Activated CD4-positive, alpha-beta T cell treated with anti-CD3 and anti-CD28 coated beads for 1 hour (primary cell): ENCODE measurements at regions not wholly inside any gene's neighbourhood (a gene's known extent, or its start where the extent isn't known, plus 50 kb on each side); places are given as distances from the start of the nearest gene placed in this dataset.

Source experiments
- DNase-seq: peaks from one replicate; pipeline ENCODE4 v3.0.0-alpha.2; 2020

DNA sequence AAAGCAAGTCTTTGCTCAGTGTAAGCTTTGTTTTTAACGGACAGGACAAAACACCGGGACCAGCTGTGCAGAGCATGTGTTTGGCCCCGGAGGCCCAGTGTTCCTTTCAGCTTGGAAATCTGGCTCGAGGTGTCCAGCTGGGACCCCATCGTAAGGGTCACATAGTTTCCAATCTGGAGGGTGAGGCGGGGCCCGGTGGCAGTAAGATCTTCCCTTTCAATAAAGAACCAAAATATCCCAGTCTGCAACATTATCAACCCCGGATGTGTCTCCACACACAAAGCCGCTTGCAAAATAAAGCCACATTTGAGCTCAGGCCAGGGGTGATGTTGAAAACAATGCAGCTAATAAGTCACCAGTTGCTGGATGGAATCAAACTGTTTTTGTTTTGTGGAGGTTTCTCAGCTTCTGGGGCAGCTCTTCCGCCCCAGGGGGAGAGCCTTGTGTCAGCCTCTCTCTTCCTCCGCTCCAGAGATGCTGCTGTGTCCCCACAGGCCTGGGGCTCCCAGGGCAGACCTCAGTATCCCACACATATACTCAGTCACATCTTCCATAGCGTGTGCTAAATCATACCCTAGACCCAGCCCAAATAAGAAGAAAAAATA, 138.6 kb upstream of the GLI2 start:
- no peak for DNase-seq

DNA sequence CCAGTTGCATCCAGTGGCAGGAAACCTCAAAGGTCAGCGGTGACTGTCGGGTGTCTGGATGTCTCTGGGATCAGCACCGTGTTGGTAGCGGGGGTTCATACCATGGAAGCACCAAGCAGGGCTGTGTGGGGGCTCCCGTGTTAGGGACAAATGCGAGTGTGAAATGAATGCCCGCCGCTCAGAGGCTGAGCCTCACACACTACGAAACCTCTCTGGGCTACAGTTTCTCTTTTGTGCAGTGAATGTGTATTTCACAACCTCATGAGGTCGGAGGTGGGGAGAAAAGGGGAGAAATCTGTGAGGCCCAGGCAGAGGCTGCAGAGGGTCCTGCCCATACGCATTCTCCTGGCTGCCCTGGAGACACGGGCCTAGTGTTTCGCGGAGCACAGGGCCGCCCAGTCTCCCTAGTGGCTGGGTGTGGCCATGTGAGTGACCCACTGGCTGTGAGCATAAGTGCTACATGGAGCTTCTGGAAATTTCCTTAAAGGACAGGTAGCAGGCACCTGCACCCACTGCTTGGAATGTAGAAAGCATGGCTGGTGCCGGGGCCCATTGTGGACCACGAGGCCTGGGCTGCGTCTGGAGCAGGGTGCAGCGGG, 138.0 kb upstream of the GLI2 start:
- no peak for DNase-seq

DNA sequence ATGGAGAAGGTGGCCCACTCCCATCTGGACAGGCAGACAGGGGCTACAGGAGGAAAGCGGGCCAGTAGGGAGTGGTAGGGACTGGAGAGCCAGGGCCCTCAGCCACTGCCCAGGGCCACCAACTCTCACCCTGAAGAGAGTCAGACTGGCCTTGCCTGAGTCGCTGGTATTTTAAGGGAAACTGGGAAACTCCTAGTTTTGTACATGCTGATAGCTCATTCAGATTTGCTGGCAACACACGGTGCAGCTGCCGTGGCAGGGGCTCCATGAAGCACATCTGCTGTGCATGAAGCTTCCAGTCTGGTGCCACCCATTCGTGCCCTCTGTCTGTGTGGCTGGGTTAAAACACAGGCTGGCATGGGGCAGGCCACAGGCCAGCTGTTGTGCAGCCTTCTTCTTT, 137.3 kb upstream of the GLI2 start:
- no peak for DNase-seq

DNA sequence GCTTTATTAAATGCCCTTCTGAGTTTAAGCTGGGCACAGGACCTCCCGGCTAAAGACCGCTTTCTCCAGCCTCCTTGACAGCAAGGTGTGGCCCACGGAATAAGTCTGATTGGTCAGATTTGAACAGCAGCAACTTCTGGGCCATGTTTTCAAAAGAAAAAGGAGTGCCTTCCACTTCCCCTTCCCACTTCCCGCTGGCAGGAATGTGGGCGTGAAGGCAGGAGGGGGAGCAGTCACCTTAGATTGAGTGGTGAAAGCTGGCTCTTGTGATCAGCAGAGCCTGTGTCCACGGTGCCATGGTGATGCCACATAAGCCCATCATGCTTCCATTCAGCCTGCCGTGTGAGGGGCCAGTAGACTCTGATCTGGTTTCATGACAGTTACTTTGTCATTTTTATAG, 136.6 kb upstream of the GLI2 start:
- no peak for DNase-seq

DNA sequence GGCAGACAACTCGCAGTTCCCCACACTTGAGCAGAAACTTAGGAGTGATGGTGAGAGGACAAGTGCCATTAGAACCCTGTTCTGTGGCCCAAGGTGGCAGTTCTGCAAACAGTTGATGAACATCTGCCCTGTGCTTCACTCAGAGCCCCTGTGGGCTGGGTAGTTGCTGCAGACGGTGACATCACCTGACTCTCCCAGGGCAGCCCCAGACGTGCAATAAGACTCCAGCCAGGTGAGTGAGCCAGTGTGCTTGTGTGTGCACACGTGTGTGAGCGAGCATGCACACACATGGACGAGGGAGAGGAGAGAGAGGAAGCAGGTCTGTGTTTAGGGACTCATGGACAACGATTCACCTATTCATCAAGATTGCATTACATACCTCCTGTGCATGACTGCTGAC, 136.0 kb upstream of the GLI2 start:
- no peak for DNase-seq

DNA sequence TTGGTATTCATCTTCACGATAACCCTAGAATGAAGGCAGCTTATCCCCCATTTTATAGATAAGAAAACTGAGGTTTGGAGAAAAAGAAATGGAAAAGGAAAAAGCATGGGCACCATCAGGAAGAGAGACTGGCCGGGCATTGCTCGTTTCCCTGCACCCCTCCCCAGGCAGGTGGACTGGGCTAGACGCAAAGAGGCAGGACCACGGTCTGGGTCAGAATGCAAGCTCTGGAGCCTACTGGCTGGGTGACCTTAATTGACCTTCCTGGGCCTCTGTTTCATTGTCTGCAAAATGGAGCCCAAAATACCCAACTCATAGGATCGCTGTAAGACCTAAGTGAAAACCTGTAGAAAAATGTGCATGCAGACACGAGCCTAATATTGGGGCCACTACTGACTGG, 135.3 kb upstream of the GLI2 start:
- DNase-seq, result no peak

DNA sequence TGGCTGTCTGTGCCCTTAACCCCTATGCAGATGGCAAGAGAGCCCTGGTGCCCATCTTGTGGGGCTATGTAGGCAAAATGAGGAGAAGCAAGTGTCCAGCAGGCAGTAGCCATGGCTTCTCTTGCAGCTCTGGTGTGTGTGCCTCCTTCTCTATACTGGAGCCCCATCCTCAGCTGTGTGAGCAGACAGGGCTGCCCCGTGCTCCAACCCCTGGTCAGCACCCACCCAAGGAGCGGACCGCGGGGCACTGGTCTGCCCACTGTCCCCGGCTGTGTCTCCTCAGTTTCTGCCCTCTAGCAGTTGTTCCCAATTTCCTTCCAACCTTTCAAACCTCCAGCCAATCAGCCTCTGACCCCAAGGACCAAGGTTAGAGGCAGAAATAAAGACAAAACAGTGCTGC, 134.9 kb upstream of the GLI2 start:
- no peak for DNase-seq

DNA sequence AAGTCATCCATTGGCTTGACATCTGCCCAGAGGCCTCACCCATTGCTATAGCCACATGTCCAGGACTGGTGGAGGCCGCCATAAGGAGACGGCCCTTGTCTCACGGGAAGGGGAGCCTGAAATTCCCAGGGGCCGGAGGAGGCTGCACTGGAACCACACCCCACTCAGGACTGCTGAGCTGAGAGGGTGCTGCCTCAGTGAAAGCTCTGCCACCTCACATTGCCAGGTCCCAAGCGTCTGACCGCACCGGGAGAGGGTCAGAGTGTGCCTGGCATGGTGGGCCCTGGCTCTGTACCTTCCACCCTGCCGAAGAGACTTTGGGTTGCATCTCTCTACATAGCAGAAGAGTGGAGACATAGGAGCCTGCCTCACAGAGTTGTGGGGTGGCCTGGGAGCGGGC, 134.1 kb upstream of the GLI2 start:
- DNase-seq, result no peak

DNA sequence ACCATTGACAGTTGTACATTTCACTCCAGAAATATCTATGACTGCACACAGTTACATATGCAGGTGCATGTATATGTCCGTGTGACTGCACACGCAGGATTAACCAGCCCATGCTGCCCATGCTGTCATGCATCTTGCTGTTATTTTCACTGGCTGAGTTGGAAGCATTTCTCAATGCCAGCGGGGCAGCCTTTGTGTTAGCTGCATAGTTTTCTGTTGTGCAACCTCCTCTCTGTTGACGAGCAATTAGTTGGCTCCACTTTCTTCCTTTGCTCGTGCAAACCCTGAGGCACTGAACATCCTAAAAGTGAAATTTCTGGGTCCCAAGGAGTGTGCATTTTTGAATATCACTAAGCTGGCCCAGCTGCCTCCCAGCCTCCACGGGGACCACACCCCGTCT, 133.4 kb upstream of the GLI2 start:
- DNase-seq, result no peak

DNA sequence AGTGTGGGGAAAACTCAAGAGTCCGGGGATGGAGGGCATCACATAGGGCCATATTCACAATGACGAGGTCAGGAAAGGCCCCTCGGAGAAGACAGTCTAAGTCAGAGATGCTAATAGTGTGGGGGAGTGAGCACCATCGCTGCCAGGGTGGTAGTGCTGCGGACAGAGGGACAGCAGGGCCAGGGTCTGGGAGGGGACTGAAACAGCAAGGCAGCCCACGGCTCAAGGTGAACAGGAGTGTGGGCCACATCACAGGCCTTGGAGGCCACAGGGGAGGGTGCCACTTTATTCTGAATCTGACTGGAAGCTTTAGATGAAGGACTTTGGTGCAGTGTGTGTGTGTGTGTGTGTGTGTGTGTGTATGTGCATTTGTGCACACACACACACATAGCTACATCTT, 130.9 kb upstream of the GLI2 start:
- DNase-seq, result no peak

DNA sequence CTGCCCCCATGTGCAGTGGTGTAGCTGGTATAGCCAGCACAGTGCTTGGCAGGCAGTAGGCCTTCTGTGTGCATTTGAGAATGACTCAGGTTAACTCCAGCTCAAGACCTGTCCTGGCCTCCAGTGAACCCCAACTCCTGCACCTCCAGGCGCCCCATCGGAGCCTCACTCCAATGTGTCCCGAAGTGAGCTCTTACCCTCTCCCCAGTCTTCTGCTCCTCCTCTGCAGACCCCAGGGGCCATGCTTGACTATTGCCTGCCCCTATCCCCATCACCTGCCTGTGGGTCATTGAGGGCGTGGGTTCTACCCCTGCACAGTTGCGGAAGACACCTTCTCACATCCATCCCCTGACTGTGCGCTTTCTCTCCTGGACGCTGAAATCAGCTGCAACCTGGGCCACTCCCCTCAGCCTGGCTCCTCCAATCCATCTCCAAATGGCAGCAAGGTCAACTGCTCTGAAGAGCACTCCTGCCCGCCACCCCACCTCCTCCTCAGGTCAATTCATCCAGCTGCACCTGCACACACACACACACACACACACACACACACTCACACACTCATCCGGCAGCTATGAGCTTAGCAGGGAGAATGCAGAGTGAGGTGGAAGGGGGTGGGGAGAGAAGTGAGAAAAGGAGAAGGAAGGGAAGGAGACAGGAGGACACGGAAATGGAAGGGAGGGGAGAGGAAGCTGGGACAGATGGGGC, 130.3 kb upstream of the GLI2 start:
- no peak for DNase-seq

DNA sequence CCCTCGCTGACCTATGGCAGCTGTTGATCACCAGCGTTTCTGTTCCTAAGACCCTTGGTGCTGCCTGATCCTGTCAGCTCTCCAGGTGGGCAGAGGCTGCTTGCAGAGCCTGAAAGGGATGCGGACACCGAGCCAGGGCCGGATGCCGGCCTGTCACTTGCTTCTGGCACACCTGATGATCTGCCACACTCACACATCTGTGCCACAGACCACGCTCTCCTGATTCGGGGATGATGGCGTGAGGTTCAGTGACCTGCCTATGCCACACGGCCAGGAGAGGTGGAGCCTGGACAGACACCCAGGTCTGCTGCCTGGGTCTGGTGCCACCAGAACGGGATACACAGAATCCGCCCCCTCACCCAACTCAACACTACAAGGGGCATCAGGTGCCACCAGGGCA, 129.4 kb upstream of the GLI2 start:
- DNase-seq, result no peak

DNA sequence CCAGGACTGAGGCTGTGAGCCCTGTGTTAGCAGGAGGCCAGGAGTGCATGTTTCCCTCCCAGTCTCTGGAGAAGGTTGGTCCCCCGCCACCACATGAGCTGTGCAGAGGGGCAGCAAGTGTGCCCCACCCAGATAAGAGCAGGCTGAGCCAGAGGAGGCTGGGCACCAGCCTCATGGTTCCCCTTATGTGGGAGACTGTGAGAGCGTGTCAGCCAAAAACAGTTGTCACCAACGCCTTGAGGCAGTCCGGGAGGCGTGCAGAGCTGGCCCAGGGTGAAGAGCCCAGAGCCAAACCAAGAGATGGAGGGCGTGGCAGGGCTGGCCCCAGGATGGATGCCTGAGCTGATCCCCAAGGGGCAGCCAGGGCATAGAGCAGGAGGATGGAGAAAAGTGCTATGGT, 128.7 kb upstream of the GLI2 start:
- no peak for DNase-seq

DNA sequence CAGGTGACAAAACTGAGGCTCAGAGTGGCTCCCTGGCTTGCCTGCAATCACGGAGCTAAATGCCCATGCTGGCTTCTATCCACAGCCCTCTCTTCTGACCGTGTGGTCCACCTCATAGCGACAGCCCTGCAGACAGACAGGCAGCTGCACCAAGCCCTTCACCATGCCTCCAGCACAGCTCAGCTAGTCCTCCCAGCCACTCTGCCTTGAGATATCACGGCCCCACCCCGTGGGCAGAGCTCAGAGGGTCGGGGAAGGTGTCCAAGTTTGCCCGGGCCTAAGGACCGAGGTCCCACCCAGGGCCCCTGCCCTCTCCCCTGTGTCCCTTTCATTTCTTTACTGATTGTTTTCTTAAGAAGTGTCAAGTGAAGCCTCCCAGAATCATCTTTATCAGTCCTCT, 128.2 kb upstream of the GLI2 start:
- no peak for DNase-seq

DNA sequence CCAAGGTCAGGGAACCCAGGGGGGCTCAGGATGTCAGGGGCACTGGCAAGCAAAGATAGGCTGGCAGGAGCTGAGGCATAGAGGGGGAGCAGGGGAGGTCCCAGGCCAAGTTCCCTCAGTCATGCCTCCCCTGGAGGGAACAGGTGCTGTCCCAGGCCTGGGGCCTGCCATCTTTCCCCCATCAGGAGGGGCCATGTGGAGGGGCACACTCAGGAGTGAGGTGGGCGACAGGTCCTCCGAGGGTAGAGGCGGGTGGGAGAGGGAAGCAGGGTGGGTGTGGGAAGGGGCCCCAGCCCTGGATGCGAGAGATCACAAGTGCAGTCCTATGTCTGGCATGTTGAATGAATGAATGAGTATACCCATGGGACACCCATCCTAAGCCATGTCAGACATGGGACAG, 127.7 kb upstream of the GLI2 start:
- DNase-seq, result no peak

DNA sequence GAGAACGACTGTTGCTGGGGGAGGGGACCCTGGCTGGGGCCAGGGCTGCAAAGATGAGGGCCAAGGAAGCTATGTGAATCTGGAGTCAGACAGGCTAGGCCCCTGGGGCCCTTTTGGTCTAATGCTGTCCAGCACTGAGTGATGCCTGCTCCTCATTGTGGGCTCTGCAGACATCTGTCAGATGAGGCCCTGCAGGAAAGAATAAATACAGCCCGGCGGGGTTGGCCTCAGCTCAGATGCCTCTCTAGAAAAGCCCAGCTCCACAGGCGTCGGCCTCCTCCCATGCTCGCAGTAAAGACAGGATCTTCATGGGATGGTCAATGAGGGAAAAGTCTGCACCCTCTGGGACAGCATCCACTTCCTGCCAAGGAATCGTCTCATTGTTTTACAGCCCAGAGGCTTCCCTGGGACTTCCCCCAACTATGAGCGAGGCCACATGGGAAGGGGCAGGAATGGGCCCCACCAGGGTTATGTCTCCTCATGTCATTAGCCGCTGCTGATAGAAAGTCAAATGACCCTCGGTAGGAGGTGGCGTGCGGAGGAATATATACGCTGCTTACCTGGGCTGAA, 125.8 kb upstream of the GLI2 start:
- no peak for DNase-seq

DNA sequence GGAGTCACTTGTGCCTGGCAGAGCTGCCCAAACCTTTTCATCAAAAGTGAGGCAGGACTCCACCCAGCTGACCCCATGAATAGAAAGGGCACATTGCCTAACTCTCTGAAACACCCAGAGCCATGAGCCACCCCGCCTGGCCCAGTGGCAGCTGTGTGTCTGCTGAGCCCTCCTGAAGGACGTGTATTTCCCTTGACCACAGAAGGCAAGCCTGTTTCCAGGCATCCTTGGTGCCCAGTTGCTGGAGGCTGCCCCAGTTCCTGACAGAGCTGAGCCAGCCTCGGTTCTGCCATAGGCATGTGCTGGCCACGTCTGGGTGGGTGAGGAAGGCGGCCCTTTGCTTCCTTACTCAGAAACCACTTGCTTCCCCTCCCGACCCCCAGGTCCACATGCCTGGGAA, 124.7 kb upstream of the GLI2 start:
- no peak for DNase-seq

DNA sequence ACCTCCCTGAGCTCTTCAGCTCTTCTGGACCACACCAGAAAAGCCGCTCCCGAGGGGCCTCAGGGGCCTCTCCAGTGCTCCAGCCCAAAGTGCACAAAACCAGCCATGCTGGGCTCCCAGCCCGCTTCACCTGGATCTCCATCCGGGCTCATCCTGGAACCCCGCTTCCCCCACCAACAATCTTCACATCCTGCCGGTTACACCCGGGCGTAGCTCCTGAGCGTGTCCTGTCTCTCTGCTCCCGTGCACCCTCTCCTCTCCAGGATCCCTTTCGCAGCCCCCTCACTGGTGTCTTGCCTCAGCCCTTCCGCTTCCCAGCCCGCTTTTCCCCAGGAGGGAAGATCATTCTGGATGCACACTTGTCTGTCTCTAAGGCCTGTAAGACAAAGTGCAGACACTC, 123.7 kb upstream of the GLI2 start:
- DNase-seq, result no peak

DNA sequence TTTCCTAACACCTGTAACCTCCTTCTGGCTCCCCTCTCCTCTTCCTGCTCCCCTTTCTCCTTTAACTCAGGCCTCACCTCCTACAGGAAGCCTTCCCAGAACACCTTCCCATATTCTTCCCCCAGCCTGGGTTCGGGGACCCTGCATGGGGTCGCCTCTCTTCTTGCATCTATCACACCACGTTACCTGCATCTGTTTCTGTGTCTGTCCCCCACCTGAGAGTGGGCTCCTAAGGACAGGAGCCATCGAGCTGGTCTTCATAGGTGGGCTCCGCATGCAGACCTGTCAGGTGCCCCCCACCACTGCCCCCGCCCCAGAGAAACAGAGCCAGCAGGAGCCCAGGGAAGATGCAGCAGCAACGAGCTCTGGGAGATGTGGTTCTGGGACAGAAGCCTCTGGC, 123.2 kb upstream of the GLI2 start:
- DNase-seq, result no peak

DNA sequence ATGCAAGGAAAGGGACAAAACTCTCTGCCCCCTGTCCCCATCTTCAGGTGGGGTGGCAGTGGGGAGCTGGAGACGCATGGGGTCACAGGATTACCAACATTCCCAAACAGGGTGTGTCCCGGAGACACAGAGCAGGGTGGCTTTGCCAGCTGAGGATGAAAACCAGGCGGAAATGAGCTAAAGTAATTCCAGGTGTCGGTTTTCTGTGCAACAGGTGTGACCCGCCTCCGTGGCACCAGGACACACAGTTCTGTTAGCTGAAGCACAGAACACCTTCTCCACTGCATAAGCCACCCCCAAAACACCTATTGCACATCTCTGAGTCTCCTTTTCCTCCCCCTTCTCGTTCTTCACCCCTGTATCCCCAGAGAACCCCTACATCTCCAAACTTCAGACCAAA, 122.7 kb upstream of the GLI2 start:
- no peak for DNase-seq

DNA sequence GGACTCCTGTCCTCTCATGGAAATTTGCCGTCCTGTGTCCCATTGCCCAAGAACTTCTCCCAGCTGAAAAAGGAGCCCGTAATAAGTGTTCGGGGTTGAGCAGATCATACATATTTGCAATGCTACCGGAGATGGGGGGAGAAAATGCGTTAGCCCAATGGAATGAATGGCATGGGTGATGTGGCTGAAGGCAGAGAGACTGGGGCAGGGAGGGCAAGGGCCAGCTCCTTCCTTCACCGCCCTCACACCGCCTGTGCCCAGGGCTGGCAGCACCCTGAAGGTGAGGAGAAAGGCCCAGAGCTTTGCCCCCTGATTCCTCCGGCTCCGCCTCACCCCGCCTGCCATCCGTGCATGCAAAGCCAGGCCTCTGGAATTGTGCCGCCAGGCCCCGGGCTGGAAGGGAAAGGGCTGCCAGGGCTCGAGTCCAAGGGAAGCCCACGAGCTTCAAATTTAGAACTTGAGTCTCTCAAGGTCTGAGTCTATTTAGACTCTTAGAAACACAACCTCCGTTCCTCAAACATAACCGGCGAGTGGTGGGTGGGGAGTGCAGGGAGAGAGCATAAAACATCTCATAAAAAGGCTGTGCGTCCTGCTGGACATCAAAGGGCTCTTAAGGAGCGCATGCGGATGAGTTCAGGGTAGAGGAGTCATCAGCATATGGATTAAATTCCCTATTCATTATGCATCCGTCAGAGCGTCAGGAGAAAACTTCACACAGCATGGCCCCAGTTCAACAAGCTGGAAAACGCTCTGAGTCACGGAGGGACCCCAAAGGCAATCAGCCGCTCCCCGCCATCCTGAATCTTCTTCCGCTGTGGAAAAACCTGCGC, 121.7 kb upstream of the GLI2 start:
- no peak for DNase-seq

DNA sequence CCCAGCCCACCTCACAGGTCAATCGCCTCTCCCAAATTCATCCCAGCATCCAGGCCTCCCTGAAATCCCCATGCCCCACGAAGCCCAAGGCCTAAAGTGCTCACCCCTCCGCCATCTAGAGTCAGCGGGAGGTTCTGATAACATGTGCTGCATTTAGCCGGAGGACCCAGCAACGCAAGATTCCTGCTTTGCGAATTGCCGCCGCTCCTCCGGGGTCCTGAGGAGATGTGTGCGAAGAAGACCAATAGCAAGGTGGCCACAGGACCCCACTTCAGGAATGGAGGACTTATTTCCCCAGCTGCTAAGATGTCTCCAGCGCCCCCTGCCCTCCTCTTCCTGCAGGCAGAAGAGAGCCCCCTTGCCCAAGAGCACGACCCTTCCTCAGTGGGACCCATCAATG, 120.8 kb upstream of the GLI2 start:
- DNase-seq, result no peak

DNA sequence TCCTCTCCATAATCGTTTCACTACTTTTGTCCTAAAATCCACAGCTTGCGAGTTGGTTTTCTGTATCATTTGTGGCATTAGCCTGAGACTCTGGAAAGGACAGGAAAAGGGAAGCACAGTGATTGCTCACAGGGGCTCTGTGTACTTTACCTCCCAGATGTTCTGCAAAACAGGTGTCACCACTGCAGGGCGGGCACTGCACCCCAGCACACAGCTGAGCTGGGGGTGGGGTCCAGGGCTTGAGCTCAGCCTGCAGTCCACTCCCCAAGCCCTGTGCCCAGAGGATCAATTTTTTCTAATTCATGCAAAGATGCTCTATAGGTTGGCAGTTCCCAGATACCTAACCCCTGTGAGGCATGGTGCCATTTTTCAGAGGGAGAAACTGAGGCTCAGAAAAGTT, 119.4 kb upstream of the GLI2 start:
- no peak for DNase-seq

DNA sequence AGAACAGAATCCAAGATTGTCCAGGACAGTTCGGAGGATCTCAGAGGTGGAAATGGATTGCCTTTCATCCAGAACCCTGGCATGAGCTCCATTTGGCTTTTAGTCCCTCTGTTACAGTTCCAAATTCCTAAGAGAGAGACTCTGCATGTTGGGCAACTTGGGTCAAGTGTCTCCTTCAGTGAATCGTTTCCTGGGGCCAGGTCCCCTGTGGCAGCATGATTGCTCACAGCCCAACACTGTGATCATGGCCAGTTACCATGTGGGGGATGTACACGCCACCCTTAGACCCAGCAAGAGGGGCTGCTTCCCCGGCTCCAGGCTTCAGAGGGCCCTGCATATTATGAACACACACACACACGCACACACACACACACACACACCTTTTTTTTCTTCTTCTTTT, 118.6 kb upstream of the GLI2 start:
- DNase-seq, result no peak
